Stimulated activated CD4-positive, alpha-beta T cell treated with anti-CD3 and anti-CD28 coated beads, Interleukin-1b, Interleukin-23, amount 100 ng/mL, for 48 hours (primary cell): ENCODE measurements at regions not wholly inside any gene's neighbourhood (a gene's known extent, or its start where the extent isn't known, plus 50 kb on each side); places are given as distances from the start of the nearest gene placed in this dataset.

Source experiments
- DNase-seq: peaks from one replicate; pipeline ENCODE4 v3.0.0-alpha.2; 2020

DNA sequence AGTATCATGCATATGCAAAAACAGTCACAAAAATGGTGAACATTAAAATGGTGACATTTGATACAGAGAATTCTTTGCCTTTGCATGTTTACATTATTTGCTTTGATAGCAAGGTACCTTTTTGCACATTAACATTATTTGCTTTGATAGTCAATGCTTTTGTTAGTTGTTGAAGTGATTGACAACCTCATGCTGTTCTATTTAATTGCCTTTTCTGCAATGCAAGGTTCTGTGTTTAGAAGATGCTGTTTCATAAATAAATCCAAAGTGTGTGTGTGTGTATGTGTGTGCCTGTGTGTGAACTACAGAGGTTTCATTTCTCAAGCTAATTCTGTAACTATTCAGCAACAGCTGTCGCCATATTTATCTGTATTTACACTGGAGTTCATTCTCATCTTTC, 668.7 kb downstream of the NR2F1-AS1 start:
- DNase-seq: no peak

DNA sequence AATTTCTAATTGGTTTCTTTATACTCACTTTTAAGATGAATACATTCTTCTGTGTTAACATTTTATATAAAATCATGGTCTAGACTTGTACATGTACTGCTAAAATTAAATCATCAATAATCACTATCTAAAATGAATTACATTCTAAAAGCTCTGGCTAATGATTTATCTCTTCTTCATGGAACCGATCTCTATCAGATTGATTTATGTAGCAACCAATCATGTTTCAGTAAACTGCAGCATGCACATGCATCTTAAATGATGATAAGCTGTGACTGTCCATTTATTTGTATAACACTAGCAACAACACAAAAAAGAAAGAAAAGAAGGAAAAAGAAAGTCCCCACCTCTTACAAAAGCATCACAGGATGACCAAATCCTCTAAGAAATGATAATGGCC, 669.2 kb downstream of the NR2F1-AS1 start:
- no peak for DNase-seq

DNA sequence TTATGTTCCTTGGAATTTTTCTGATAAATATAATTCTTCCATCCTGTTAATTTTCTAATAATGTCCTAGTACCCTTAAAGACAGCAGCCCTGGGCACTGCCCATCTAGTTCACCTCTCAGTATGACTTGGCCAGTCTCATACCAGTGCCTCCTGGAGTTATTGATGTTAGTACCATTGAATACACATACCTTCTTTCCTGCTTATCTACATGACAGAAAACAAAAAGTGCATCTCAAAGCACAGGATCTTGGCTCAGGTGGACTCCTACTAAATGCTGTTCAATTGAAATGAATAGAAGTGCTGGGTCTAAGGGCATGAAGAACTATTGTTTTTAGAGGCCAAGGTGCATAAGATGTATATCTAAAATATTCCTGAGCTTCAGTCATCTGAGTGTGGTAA, 669.7 kb downstream of the NR2F1-AS1 start:
- no peak for DNase-seq

DNA sequence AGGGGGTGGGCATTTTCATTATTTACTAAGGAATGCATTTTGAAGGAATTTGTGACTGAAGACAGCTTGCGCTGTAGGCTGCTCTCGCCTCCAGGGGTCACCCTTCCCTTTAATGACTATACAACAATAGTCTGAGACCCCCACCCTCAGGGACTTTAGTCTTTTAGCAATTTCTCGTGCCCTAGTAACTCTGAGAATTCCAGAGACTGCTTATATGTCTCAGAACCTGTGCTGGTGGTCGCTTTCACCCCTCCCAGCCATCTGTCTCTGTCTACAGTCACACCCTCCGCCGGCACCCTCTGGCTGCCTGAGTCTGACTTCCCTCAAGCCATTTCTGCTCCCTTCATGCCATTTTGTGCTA, 671.4 kb downstream of the NR2F1-AS1 start:
- DNase-seq: no peak

DNA sequence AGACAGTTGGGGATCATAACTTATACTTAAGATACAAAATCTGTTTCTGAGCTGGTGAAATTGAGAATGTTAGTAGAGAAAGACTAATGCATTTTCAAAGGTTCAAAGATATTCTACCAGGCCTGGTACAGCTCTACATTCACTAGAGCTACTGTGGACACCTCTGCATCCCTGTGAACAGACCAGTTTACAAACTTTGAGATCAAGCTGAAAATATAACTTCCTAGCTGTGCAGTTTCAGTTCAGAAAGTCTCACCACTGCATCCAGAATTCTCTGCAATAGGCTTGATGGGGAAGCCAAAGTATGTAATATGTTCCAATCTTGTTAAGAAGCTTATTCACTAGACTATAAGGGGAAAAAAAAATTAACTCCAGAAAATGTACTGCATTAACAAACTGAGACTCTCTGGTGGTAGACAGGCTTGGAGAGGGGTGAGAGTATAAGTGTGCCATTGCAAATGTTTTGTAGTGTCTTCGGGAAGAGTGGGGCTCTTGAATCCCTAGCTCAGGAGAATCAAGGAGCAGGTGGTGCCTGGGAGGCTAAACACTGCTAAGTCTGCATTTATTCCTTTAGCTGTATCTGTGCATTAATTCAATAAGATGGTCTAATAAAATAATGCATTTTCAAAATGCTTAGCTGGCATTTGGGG, 671.9 kb downstream of the NR2F1-AS1 start:
- DNase-seq: no peak

DNA sequence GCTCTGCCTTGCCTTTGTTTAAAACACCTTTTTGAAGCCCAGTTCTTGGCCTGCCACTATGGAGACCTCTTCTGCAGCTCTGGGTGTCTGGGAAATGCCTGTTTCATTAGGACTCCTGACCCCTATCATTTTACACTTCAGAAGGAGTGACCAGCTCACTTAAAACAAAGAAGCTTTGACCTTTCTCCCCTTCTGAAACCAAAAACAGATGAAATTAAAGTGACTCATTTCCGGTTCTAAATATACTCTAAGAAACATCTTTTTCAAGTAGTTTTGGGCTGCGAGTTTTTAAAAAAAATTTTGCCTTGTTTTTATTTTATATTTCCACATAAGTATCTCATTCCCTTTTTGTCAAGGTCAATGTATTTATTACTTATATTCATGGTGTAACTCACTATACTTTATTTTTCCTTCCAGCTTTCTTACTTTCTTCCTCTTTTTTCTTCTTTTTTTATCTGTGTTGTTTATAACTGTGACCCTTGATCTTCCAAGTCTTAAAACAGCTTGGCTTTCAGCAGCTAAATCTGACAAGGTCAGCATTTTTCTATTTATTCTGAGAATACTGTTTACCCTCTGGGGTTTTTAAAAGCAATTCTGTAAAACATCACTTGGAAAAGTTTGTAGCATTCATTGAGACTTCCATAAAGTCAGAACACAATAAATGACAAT, 672.9 kb downstream of the NR2F1-AS1 start:
- DNase-seq: no peak

DNA sequence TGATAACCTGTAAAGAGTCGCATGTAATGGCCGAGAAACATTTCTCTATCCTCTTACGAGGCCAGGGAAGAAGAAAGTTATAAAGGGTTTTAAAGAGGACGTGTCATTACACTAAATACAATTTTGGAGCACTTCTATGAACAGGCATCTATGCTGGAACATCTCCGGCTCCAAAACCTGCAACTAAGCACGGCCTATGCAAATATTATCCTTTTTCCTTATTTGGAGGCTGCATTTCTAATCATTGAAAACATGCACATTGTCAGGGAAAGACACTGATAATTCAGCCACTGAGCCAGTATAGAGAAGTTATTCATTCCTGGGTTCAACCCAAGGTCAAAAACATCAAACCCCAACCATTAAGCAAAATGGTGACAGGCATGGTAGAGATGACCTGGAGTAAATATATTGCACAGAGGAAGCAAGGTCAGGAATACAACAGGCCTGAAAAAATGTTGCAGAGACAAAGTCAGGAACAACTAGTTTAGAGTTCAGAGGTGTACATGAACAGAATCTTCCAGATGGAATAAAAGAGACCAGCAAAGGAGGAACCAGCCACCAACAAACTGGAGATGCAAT, 674.1 kb downstream of the NR2F1-AS1 start:
- DNase-seq: no peak

DNA sequence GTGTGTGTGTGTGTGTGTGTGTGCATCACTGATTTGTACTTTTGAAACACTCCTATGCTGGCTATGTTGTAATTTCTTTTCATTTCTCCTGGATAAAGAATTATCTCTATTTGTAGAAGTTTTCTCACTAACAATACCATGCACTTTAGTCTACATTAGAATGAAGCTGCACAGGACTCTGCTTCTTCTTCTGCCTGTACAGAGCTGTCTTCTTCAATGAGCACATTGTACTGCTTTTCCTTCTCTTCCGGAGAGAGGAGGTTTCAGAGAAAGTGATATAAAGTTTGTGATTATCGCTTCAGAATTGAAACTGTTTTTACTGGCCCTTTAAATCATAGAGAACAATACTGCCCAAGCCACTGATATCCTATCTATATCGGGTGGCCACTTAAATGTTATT, 677.0 kb downstream of the NR2F1-AS1 start:
- DNase-seq: no peak

DNA sequence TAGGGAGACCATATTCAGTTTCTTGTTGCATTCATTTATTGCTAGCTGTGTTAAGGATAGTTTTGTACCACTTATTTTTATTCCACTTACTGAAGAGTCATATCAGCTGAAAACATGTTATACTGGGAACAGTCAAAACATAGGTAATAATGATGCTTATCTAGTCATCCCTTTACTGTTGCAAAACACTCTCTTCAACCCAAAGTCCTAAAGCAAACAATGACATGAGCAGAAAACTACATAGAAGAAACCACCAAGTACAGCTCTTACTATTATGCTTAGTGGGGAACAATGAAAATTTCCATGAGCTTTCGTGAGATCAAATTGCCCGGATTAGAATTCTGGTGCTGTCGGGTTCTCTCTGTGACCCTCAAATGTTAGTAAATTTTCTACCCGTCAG, 681.4 kb downstream of the NR2F1-AS1 start:
- no peak for DNase-seq

DNA sequence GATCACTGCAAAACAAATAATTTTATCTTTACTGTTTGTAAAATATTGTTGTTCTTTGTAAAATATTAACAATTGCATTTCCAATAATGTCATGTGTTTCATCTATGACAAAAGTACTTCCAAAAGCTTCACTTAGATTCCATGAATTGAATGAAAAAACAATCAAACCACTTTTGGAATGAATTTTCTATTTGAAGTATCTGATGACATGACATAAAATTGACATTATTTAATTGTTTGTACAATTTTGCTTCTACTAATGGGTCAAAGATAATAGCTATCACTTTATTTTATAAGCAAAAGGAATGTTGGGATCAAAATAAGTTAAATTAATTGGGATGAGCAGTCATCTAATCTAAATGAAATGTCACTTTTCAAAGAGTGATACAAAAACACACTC, 684.3 kb downstream of the NR2F1-AS1 start:
- DNase-seq: no peak

DNA sequence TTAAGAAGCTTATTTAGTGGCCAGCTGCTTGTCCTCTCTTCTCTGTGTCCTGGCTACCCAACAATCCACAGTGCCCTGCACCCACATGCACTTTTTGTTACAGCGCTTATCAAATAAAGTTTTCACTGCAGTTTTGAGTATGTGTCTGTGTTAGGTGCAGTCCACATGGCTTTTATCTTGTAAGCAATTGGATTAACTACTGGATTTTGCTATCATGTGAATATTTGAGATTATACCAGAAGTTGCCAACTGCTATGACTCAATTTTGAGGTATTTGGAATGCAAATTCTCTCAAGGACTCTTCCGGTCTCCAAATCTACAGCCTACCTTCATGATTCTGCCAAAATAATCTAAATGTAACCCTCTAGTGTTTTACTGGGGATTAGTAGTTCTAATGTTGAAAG, 690.2 kb downstream of the NR2F1-AS1 start:
- DNase-seq: no peak

DNA sequence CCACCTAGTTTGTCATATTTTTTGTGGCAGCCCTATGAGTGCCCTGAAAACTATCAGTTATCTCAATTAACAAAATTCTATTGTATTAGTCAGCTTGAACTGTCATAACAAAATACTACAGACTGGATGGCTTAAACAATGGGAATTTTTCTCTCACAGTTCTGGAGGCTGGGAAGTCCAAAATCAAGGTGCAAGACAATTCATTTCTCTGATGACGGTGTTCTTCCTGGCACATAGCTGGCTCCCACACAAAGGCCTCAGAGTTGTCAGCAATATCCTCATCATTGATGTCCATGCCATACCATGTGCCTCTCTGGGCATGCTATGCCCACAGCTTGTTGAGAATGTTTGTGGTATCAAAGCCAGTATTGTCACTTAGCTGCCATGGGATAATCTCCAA, 691.9 kb downstream of the NR2F1-AS1 start:
- DNase-seq: no peak

DNA sequence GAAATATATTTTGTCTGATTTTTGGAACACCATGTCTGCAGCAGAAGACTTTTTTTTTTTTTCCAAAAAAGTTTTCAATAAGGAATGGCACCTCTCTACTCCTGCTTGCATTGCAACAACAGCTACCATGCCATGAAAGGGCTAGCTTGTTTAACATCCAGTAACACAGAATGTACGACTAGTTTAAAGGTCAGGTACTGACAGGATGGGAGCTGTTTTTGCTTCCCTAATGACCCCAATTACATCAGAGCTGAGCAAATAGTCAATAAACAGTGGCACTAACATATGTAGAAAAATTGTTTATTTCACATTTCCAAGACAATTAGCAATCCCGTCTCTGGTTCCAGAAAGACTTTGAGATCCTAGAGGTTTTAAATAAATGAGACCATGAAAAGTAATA, 693.8 kb downstream of the NR2F1-AS1 start:
- no peak for DNase-seq

DNA sequence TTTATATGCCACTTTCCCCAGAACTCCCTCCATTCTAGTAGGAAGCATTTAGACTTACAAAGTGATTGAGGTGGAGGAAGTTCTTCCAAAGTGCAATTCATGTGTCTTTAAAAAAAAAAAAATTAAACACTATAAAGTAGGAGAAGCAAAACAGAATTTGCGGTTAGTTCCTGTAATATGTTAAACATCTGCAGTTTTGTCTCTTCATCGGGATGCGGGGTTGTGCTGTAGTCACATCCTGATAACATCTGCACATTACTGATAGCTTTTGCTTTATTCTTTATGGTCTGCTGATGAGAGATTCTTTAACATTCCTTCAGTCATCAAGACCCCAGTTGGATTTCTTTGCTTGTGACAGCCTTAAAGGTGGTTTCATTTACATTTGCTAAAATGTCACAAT, 694.3 kb downstream of the NR2F1-AS1 start:
- DNase-seq: no peak

DNA sequence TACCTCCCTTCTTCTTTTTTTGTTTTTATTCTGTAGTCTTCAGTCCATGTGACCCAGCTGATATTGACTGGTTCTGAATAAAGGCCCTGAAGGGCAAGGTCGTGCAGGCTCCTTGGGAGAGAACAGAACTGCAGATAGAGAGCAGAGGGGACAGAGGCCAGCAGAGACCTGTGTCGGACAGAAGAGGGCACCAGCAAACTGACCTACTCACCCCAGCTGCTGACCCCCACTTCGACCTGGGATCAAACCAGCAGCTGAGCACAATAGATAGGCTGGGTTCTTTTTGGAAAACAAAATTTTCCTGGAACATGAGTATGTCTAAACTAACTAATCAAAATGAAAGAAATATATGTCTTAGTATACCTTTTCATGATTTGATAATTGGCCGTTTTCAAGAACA, 695.1 kb downstream of the NR2F1-AS1 start:
- no peak for DNase-seq

DNA sequence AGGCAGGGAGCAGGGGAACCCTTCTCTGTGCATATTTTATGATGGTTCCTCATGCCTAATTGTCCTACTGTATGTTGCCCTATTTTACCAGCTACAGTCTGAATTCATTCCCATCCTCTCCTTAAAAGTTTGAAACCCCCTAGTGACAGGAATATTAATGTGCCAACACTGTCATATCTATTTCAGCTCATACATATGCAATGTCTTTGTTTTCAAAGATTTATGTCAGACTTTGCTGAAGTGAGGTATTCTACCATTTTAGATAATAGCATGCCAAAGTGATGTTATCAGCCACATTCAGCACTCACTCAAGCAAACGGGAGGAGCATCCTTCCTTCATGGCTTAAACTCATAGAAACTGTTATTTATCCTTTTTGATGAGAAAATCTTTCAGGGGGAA, 696.5 kb downstream of the NR2F1-AS1 start:
- DNase-seq: no peak

DNA sequence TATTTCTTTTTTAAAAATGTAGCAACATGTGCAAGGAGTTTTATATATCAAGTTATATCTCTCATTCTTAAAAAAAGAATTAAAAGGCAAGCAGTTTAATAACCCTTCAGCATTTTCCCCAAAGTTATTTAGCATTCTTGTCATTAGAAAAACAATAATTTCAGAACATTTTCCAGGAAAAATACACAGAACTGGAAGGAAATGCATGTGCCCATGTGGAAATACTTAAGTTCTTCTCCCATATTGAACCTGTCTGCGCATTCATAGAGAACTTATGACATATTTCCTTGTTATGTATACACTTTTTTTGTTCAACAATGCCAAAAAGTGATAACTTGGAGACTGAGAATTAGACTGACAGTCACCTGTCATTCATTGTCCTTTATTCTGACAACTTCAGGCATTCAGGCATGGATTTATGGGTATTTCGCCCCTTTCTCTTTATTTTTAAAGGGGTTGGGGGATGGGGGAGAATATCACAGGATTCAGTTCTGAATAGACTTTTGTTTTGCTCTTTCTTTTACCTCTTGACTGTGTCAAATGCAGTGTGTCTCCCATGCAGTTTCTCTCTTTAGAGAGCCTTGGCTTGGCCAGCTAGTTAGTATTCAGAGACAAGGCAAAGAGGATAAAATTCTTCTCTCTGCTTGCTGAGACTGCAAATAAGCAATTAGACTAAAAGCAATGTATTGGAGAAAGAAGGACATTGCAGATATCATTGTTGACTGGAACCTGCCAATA, 701.0 kb downstream of the NR2F1-AS1 start:
- DNase-seq: no peak

DNA sequence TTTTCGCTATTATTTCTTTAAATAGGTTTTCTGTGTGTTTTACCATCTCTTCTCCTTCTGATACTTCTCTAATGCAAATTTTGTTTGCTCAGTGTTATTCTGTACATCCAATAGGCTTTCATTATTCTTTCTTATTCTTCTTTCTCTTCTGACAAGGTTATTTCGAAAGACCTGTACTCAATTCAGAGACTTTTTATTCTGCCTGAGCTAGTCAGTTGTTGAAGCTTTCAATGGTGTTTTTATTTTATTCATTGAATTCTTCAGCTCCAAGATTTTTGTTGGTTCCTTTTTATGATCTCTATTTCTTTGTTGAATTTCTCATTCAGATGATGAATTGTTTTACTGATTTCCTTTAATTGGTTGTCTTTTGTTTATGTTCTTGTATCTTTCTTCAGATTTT, 706.2 kb downstream of the NR2F1-AS1 start:
- DNase-seq: no peak

DNA sequence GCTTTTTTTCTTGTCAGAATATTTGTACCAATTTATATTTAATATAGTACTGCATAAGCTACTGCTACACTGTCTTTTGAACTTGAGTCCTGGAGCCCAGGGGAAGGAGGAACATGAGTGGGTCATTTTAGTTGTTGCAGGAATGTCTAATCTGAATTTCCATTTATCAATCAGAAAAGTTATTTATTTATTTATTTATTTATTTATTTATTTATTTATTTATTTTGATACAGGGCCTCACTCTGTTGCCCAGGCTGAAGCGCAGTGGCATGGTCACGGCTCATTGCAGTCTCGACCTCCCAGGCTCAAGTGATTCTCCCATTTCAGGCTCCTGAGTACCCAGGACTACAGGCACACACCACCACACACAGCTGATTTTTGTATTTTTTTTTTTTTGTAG, 712.6 kb downstream of the NR2F1-AS1 start:
- DNase-seq: no peak

DNA sequence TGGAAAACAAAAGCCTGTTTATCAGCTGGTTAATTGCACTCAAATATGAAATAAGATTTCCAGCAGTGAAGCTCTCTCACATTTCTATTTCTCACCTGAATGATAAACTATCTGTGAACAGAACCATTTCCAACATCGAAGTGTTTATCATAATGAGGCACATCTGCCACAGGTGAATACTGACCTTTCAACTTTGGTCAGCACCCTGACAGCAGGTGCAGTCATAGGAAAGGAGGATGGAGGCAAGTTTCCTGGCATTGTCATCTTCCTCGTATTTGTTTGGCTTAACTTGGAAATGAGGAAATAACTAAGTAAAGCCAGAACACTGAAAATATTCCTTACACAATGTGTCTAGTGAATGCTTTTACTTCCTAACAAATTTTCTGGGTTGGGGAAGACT, 716.4 kb downstream of the NR2F1-AS1 start:
- DNase-seq: no peak

DNA sequence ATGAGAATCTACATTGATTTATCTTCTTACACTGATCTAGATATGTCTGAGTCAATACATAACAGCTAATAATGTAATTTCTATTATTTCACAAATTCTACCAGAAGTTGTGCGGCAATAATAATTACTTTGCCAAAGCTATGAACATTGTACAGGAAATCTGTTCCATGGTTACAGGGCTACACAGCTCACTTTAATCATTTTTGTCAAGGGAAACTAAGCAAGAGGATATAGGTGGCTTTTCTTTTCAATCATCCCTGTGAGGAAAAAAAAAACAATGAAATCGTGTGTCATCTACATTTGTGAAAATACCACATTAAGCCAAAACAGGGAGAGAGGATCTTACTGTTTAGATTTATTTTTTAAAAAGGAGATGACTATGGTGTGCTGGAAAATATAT, 717.4 kb downstream of the NR2F1-AS1 start:
- no peak for DNase-seq

DNA sequence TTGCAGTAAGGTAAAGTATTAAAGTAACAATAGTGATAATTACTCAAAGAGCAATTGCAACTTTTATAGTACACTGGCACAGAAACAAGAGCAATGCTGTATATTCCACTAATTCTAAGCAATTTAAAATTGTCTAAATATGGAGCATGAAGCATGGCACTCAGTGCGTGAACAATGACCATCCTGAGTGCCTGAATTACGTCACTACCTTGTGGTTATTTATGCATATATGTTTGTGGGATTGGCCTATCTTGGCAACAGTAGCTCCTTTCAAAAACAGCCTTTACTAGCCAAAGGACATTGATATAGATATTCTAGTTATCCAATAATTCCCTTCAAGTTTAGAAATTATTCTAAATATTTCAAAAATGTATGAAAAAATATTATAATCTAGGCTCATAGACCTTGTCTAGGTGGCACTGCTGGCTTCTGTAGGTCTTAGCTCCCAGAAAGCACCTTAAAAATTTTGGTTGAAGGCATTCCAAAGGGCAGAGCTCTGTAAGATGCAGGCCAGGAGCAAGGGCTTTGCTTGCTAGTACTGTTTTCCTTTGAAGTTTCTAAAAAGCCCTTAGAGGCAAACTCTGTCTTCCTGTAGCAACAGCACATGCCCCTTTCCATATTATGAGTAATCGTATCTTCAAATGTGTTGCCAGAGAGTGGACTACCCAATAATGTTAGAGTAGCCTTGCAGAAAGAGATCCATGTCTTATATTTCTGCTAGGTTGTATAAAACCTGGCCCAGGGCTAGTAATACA, 719.3 kb downstream of the NR2F1-AS1 start:
- DNase-seq: no peak

DNA sequence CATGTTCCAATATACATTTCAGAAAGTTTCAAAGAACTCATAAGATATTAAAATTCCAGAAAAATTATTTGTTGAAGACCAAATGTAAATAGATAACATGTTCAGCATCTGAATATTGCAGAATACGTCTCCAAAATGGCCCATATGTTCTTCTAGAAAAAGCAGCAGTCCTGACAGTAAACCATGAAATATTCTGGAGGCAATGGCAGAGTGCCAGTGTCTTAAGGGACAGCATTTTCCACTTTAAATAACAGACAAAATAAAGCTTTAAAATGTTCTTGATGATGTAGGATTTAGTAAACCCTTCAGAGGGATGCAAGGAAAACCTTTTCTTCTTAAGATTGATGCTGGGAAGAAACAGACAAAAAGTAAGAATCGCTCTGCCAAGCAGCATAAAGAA, 721.0 kb downstream of the NR2F1-AS1 start:
- no peak for DNase-seq
